Left lung (tissue), 4 donors: ENCODE measurements at regions not wholly inside any gene's neighbourhood (a gene's known extent, or its start where the extent isn't known, plus 50 kb on each side); places are given as distances from the start of the nearest gene placed in this dataset.

ENCODE experiments used
- ATAC-seq: fragments of 200-7000 bp; cut with Tn5 transposase; one replicate; pipeline ENCODE4 v1.9.1; 2020; ENCODE audit warnings: moderate library complexity
- DNase-seq, 4 donors: peaks; one replicate each; pipeline ENCODE4 v3.0.0-alpha.2; 2013 to 2020
- H3K27ac ChIP-seq, 2 donors: fragments of 200-600 bp; sonication (generic) in 1 of 2; one replicate each; pipeline versions ENCODE4 v1.5.0 to v1.8.0; 2020 to 2021
- H3K27me3 ChIP-seq, 2 donors: fragments of 200-600 bp; sonication (generic) in 1 of 2; one replicate each; pipeline versions ENCODE4 v1.5.0 to v1.8.0; 2020 to 2021
- H3K36me3 ChIP-seq, 2 donors: fragments of 200-600 bp; sonication (generic) in 1 of 2; one replicate each; pipeline versions ENCODE4 v1.5.0 to v1.8.0; 2020 to 2021
- H3K4me1 ChIP-seq, 2 donors: fragments of 200-600 bp; one replicate each; pipeline ENCODE4 v1.8.0; 2021
- H3K4me3 ChIP-seq, 2 donors: fragments of 200-600 bp; sonication (generic) in 1 of 2; one replicate each; pipeline versions ENCODE4 v1.5.0 to v1.8.0; 2020 to 2021; ENCODE audit warnings: mild to moderate bottlenecking in 1 of 2
- H3K9me3 ChIP-seq, 2 donors: fragments of 200-600 bp; sonication (generic) in 1 of 2; one replicate each; pipeline versions ENCODE4 v1.5.0 to v1.8.0; 2020 to 2021
- CTCF ChIP-seq, 2 donors: fragments of 200-600 bp; sonication (generic) in 1 of 2; IDR thresholded peaks; one replicate each; pipeline versions ENCODE4 v1.5.0 to v1.8.0; 2021; ENCODE audit warnings: antibody characterized with exemption in 2 of 2
- intact Hi-C, 2 donors: fragments of 100-400 bp; cut with DNase I; formaldehyde crosslinking; loops; one replicate each; pipeline versions ENCODE4 v1.11.2 to v1.14.2; 2022
- donor health status: DM: no; HTN: yes; CAD: no.
- donor health status: DM: no; HTN: no; CAD: no.

GRCh38 chr12:124465473-124465872 is 101.9 kb downstream of the NCOR2 start:
- peaks cover 0 to 76% of the 10 kb centered on the region in 2 donors for H3K36me3 ChIP-seq
- H3K4me3 ChIP-seq: peak overlapping the region in 1 of 2 donors; percentile 20
- no peak for ATAC-seq
- H3K4me1 ChIP-seq: peaks cover 0 to 26% of the 10 kb centered on the region in 2 donors
- TF ChIP-seq CTCF (IDR thresholded peaks at IDR 0.05): no peak
- no peaks in the 10 kb centered on the region for H3K27me3 ChIP-seq
- intact Hi-C loops: no loop called here
- DNase-seq: no peak
- no peak overlapping the region for H3K27ac ChIP-seq
- peaks cover 0 to 9% of the 10 kb centered on the region in 2 donors for H3K9me3 ChIP-seq

GRCh38 chr12:124464830-124465229 is 102.6 kb downstream of the NCOR2 start:
- intact Hi-C loops: no loop called here
- Histone ChIP-seq H3K36me3 (peaks cover 0 to 76% of the 10 kb centered on the region in 2 donors), H3K27me3 (no peaks in the 10 kb centered on the region), H3K9me3 (peaks cover 0 to 9% of the 10 kb centered on the region in 2 donors), H3K4me1 (peaks cover 0 to 26% of the 10 kb centered on the region in 2 donors), H3K4me3 (no peak overlapping the region), H3K27ac (no peak overlapping the region)
- ATAC-seq: no peak
- TF ChIP-seq CTCF (IDR thresholded peaks at IDR 0.05): no peak
- no peak for DNase-seq

- H3K27me3 ChIP-seq: no peaks in the 10 kb centered on the region
- intact Hi-C loops: no loop called here
- no peak for TF ChIP-seq CTCF (IDR thresholded peaks at IDR 0.05)
- H3K4me1 ChIP-seq: peaks cover 0 to 26% of the 10 kb centered on the region in 2 donors
- no peak overlapping the region for H3K4me3 ChIP-seq
- H3K27ac ChIP-seq: no peak overlapping the region
- ATAC-seq: peak; percentile 28
- peaks cover 0 to 76% of the 10 kb centered on the region in 2 donors for H3K36me3 ChIP-seq
- peaks cover 0 to 2% of the 10 kb centered on the region in 2 donors for H3K9me3 ChIP-seq
- peak in 2 of 4 donors; percentile 25 to 50 for DNase-seq
These were observed 103.3 kb downstream of the NCOR2 start for GRCh38 chr12:124464062-124464461.

- H3K4me1 ChIP-seq: peaks cover 0 to 30% of the 10 kb centered on the region in 2 donors
- H3K36me3 ChIP-seq: peaks cover 0 to 81% of the 10 kb centered on the region in 2 donors
- peak in 1 of 4 donors; percentile 68 for DNase-seq
- H3K27ac ChIP-seq: no peak overlapping the region
- ATAC-seq: no peak
- no peak overlapping the region for H3K4me3 ChIP-seq
- TF ChIP-seq CTCF (IDR thresholded peaks at IDR 0.05): no peak
- intact Hi-C loops: no loop called here
- H3K9me3 ChIP-seq: no peaks in the 10 kb centered on the region
- no peaks in the 10 kb centered on the region for H3K27me3 ChIP-seq
These were observed 104.0 kb downstream of the NCOR2 start for GRCh38 chr12:124463341-124463921.

- ATAC-seq (no peak), DNase-seq (no peak)
- no peaks in the 10 kb centered on the region for H3K9me3 ChIP-seq
- no peak for TF ChIP-seq CTCF (IDR thresholded peaks at IDR 0.05)
- no peak overlapping the region for H3K27ac ChIP-seq
- H3K4me3 ChIP-seq: no peak overlapping the region
- peaks cover 0 to 83% of the 10 kb centered on the region in 2 donors for H3K36me3 ChIP-seq
- H3K27me3 ChIP-seq: no peaks in the 10 kb centered on the region
- intact Hi-C loops: no loop called here
- H3K4me1 ChIP-seq: peaks cover 4 to 37% of the 10 kb centered on the region in 2 donors
These were observed 104.7 kb downstream of the NCOR2 start for GRCh38 chr12:124462750-124463149.
